ENCODE measurements at regions not wholly inside any gene's neighbourhood (a gene's known extent, or its start where the extent isn't known, plus 50 kb on each side); places are given as distances from the start of the nearest gene placed in this dataset.

GRCh38 chr6:21984561-21984960, 312.3 kb downstream of the PRL start:
- DNase-seq (ENCODE audit: low read depth, low spot score): no peak
- TF ChIP-seq POLR2AphosphoS5 (IDR thresholded peaks at IDR 0.05; ENCODE audit: low read depth, low read length) (no peak), SIN3A (IDR thresholded peaks at IDR 0.05; ENCODE audit: borderline replicate concordance, insufficient read depth, low read depth, low read length) (no peak), REST (IDR thresholded peaks at IDR 0.05; ENCODE audit: insufficient read depth in 1 of 2, low read depth in 2 of 2, low read length in 1 of 2) (no peak), CTCF (IDR thresholded peaks at IDR 0.05) (no peak), TCF7L2 (IDR thresholded peaks at IDR 0.05; ENCODE audit: low read depth, low read length) (no peak)
- H3K27ac ChIP-seq (ENCODE audit: low read length): no peak overlapping the region
- no peak overlapping the region for H3K4me3 ChIP-seq (ENCODE audit: low read depth in 2 of 2, low read length in 2 of 2)
- H3K9me3 ChIP-seq (ENCODE audit: control insufficient read depth, insufficient read depth, low read depth, low read length): no peaks in the 10 kb centered on the region
- intact Hi-C loops (cut with micrococcal nuclease; ENCODE audit: unreplicated experiment): no loop called here
- no peaks in the 10 kb centered on the region for H3K27me3 ChIP-seq (ENCODE audit: control insufficient read depth, insufficient read depth, low read length)
- CTCF ChIA-PET: interaction anchor here (0.5 kb wide), 1 partner anchor 319 kb away, joined by 3 read pairs; no protein-coding TSS in a partner anchor
- H3K4me1 ChIP-seq (ENCODE audit: control insufficient read depth, insufficient read depth, low read length): peaks cover 4% of the 10 kb centered on the region; the same call in 1 of the 2 replicates
- in situ Hi-C loops (cut with HindIII; ENCODE audit: low pct_unique_long_range_greater_than_20kb, low sequenced_read_pairs): no loop called here
- POLR2A ChIA-PET: no interaction called here
- BruUV-seq (replicated peaks): no TSS peak
- H3K36me3 ChIP-seq (ENCODE audit: control insufficient read depth, insufficient read depth, low read length): no peaks in the 10 kb centered on the region
- no peak for ATAC-seq

DNA sequence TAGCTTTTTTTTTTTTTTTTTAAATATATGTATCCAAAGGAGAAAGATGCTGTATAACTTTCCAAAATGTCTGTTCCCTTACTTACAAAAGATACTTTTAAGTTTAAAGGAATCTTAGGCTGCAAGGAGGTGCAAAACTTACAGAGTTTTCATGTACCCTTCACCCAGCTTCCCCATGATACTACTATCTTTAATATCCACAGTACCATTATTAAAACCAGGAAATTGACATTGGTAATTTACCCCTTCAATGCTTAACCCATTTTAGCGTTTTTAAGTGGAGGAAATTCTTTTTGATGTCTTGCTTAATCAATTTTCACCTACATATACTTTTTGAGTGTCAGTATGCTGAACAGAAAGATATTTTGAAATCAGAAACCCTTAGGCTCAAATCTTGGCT, 310.9 kb downstream of the PRL start:
- TF ChIP-seq CTCF (IDR thresholded peaks at IDR 0.05): no peak
- no peak for TF ChIP-seq SIN3A (IDR thresholded peaks at IDR 0.05; ENCODE audit: borderline replicate concordance, insufficient read depth, low read depth, low read length)
- no peak for TF ChIP-seq REST (IDR thresholded peaks at IDR 0.05; ENCODE audit: insufficient read depth in 1 of 2, low read depth in 2 of 2, low read length in 1 of 2)
- TF ChIP-seq TCF7L2 (IDR thresholded peaks at IDR 0.05; ENCODE audit: low read depth, low read length): no peak
- TF ChIP-seq POLR2AphosphoS5 (IDR thresholded peaks at IDR 0.05; ENCODE audit: low read depth, low read length): no peak
- POLR2A ChIA-PET: interaction anchor here (0.6 kb wide), 1 partner anchor 393 kb away, joined by 5 read pairs; no protein-coding TSS in a partner anchor
- DNase-seq (ENCODE audit: low read depth, low spot score) (no peak), ATAC-seq (no peak)
- Histone ChIP-seq H3K27ac (ENCODE audit: low read length) (no peak overlapping the region), H3K4me1 (ENCODE audit: control insufficient read depth, insufficient read depth, low read length) (peaks cover 4% of the 10 kb centered on the region; the same call in 1 of the 2 replicates), H3K9me3 (ENCODE audit: control insufficient read depth, insufficient read depth, low read depth, low read length) (no peaks in the 10 kb centered on the region), H3K4me3 (ENCODE audit: low read depth in 2 of 2, low read length in 2 of 2) (no peak overlapping the region), H3K36me3 (ENCODE audit: control insufficient read depth, insufficient read depth, low read length) (no peaks in the 10 kb centered on the region), H3K27me3 (ENCODE audit: control insufficient read depth, insufficient read depth, low read length) (no peaks in the 10 kb centered on the region)
- no TSS peak for BruUV-seq (replicated peaks)
- CTCF ChIA-PET: no interaction called here
- in situ Hi-C loops (cut with HindIII; ENCODE audit: low pct_unique_long_range_greater_than_20kb, low sequenced_read_pairs) (no loop called here), intact Hi-C loops (cut with micrococcal nuclease; ENCODE audit: unreplicated experiment) (no loop called here)
